HG02798 (cell line): ENCODE measurements at regions not wholly inside any gene's neighbourhood (a gene's known extent, or its start where the extent isn't known, plus 50 kb on each side); places are given as distances from the start of the nearest gene placed in this dataset.
"Not testable (repeated sequence)": the region's sequence is repeated elsewhere in the genome, so short reads cannot be mapped to it uniquely, and the experiment has no call there.

Experiments used
- ATAC-seq: cut with Tn5 transposase; IDR thresholded peaks from one replicate; pipeline ENCODE4 v1.9.1; 2021; ENCODE audit warnings: mild to moderate bottlenecking; ENCODE audit not compliant: unreplicated experiment, poor library complexity

- no peak for ATAC-seq
Observed at GRCh38 chr3:139113231-139113992, 68.7 kb upstream of the PRR23C start.

GRCh38 chr3:139113993-139114375, 69.3 kb upstream of the PRR23C start:
- no peak for ATAC-seq

GRCh38 chr3:139116631-139117030, 71.9 kb upstream of the PRR23C start:
- ATAC-seq = not testable (repeated sequence)

GRCh38 chr3:139117136-139117675, 72.5 kb upstream of the PRR23C start:
- ATAC-seq = no peak

GRCh38 chr3:139117883-139118760, 73.4 kb upstream of the PRR23C start:
- no peak for ATAC-seq

GRCh38 chr3:139118835-139119234, 74.1 kb upstream of the PRR23C start:
- no peak for ATAC-seq

- no peak for ATAC-seq
Observed at GRCh38 chr3:139119331-139120025, 74.8 kb upstream of the PRR23C start.

- no peak for ATAC-seq
Observed at GRCh38 chr3:139120086-139121056, 75.7 kb upstream of the PRR23C start.

- no peak for ATAC-seq
Observed at GRCh38 chr3:139121513-139122220, 77.0 kb upstream of the PRR23C start.

- ATAC-seq = no peak
Observed at GRCh38 chr3:139122221-139122581, 77.5 kb upstream of the PRR23C start.

GRCh38 chr3:139122612-139123011, 77.9 kb upstream of the PRR23C start:
- ATAC-seq = no peak

- ATAC-seq = no peak
Observed at GRCh38 chr3:139123377-139124095, 78.8 kb upstream of the PRR23C start.

GRCh38 chr3:139124197-139124596, 79.5 kb upstream of the PRR23C start:
- no peak for ATAC-seq

GRCh38 chr3:139127101-139127500, 82.4 kb upstream of the PRR23C start:
- no peak for ATAC-seq

- ATAC-seq = not testable (repeated sequence)
Observed at GRCh38 chr3:139127629-139128028, 82.9 kb upstream of the PRR23C start.

- no peak for ATAC-seq
Observed at GRCh38 chr3:139128803-139129202, 84.1 kb upstream of the PRR23C start.

GRCh38 chr3:139129892-139130291, 85.2 kb upstream of the PRR23C start:
- no peak for ATAC-seq

GRCh38 chr3:139130390-139131140, 85.9 kb upstream of the PRR23C start:
- no peak for ATAC-seq
